Breast epithelium (tissue), 3 donors: ENCODE measurements at regions not wholly inside any gene's neighbourhood (a gene's known extent, or its start where the extent isn't known, plus 50 kb on each side); places are given as distances from the start of the nearest gene placed in this dataset.

Experiments used
- CTCF ChIP-seq, 3 donors: fragments of 450-650 bp; IDR thresholded peaks; one replicate each; pipeline ENCODE4 v1.5.1; 2016 to 2017; ENCODE audit warnings: antibody characterized with exemption in 3 of 3, mild to moderate bottlenecking in 3 of 3, moderate library complexity in 3 of 3
- POLR2A ChIP-seq: fragments of 450-650 bp; IDR thresholded peaks from one replicate; pipeline ENCODE4 v1.6.1; 2016; ENCODE audit warnings: antibody characterized with exemption, mild to moderate bottlenecking, moderate library complexity
- POLR2AphosphoS5 ChIP-seq, 3 donors: sonication (generic); formaldehyde crosslinking; IDR thresholded peaks; one replicate each; pipeline ENCODE4 v1.6.1; 2017; ENCODE audit warnings: antibody characterized with exemption in 3 of 3

GRCh38 chr10:110391541-110391940 lies 86.8 kb upstream of the SMNDC1 start:
- TF ChIP-seq POLR2A = no peak
- TF ChIP-seq POLR2AphosphoS5 (IDR thresholded peaks at IDR 0.05) = no peak
- TF ChIP-seq CTCF (IDR thresholded peaks at IDR 0.05) = no peak
